PFSK-1 (cell line): ENCODE measurements at regions not wholly inside any gene's neighbourhood (a gene's known extent, or its start where the extent isn't known, plus 50 kb on each side); places are given as distances from the start of the nearest gene placed in this dataset.

Experiments used
- FOXP2 ChIP-seq: optimal IDR thresholded peaks from 2 replicates; pipeline ENCODE3; 2011; ENCODE audit warnings: borderline replicate concordance, control low read depth, inconsistent platforms; ENCODE audit not compliant: insufficient read depth; ENCODE audit errors: extremely low read length, extremely low read depth
- POLR2AphosphoS5 ChIP-seq: IDR thresholded peaks from 2 replicates; pipeline ENCODE4 v1.6.1; 2012; ENCODE audit warnings: low read depth, mild to moderate bottlenecking, control low read depth, low read length, moderate library complexity

DNA sequence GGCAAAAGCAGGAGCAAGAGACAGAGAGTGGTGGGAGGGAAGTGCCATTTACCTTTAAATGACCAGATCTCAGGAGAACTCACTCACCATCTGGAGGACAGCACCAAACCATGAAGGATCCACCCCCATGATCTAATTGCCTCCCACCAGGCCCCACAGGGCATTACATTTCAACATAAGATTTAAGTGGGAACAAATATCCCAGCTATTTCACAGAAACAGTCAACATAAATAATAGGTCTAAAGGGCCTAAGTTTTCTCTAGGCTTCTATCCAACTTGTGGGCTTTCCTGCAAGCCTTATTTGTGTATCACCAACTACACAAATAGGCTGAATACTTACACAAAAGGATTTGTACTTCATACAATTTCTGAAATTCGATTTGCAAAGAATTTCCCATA is 196.8 kb upstream of the POT1 start:
- no peak for TF ChIP-seq POLR2AphosphoS5
- no peak for TF ChIP-seq FOXP2
